ENCODE measurements at regions not wholly inside any gene's neighbourhood (a gene's known extent, or its start where the extent isn't known, plus 50 kb on each side); places are given as distances from the start of the nearest gene placed in this dataset.

DNA sequence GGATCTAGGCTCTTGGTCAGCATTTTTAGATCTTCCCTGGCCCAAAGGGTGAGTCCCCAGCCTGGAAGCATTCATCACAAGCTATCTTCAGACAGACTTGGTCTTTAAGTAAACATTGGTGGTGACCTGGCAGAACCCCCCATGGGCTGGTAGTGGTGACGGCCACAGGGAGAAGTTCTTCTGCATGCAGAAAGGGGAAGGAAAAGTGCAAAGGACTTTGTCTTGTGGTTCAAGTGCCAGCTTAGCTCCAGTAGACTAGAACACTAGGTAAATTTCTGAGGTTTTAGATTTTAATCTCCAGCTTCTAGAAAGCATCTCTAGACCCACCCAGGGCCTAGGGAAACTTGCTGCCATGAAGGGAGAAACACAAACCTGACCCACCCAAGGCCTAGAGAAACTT, 584.0 kb downstream of the CHSY3 start:
- no peaks in the 10 kb centered on the region for H3K27me3 Mint-ChIP-seq (ENCODE audit: low read depth)
- Histone ChIP-seq H2AK5ac (ENCODE audit: insufficient read length, low read length) (no peak overlapping the region), H4K20me1 (ENCODE audit: control insufficient read depth, insufficient read depth, insufficient read length) (no peaks in the 10 kb centered on the region), H3K9me3 (ENCODE audit: control insufficient read depth, low read depth, low read length) (no peaks in the 10 kb centered on the region), H3K23ac (ENCODE audit: insufficient read length, low read depth, low read length) (no peak overlapping the region), H2BK5ac (ENCODE audit: insufficient read length, low read length) (no peak overlapping the region), H3K79me2 (ENCODE audit: insufficient read depth, low read length) (no peaks in the 10 kb centered on the region), H2AFZ (ENCODE audit: low read length) (no peak overlapping the region), H4K8ac (replicated peaks; ENCODE audit: insufficient read length, low read depth, low read length) (no peak overlapping the region), H3K27me3 (ENCODE audit: insufficient read depth, low read length) (no peaks in the 10 kb centered on the region), H3T11ph (ENCODE audit: low read length) (no peak overlapping the region), H3K4me2 (ENCODE audit: insufficient read depth, insufficient read length, low read length) (no peak overlapping the region), H3K4ac (ENCODE audit: low read depth, low read length) (no peak overlapping the region), H3K23me2 (ENCODE audit: insufficient read length, low read depth, low read length, poor library complexity, severe bottlenecking) (no peaks in the 10 kb centered on the region), H2BK15ac (ENCODE audit: low read depth, low read length) (no peak overlapping the region), H3K4me1 (ENCODE audit: insufficient read depth, low read length) (no peaks in the 10 kb centered on the region), H3K9ac (ENCODE audit: extremely low read depth, insufficient read length, low read length) (no peak overlapping the region), H3K27ac (ENCODE audit: insufficient read length, low read depth, low read length) (no peak overlapping the region), H2BK20ac (ENCODE audit: low read depth, low read length, poor library complexity, severe bottlenecking) (no peak overlapping the region), H3K18ac (ENCODE audit: insufficient read length, low read depth, low read length) (no peak overlapping the region), H4K91ac (ENCODE audit: insufficient read length, low read depth, low read length) (no peak overlapping the region), H3K79me1 (ENCODE audit: insufficient read depth, low read depth, low read length, poor library complexity, severe bottlenecking) (no peaks in the 10 kb centered on the region), H4K5ac (ENCODE audit: insufficient read length, low read depth, low read length) (no peak overlapping the region), H3K14ac (ENCODE audit: insufficient read depth, low read length) (no peak overlapping the region), H3K56ac (ENCODE audit: insufficient read length, low read depth, low read length) (no peak overlapping the region), H2BK120ac (ENCODE audit: low read depth, low read length, poor library complexity, severe bottlenecking) (no peak overlapping the region), H2BK12ac (ENCODE audit: insufficient read length, low read depth, low read length) (no peak overlapping the region)
- DNase-seq, result no peak
- TF ChIP-seq, protein P1, sequence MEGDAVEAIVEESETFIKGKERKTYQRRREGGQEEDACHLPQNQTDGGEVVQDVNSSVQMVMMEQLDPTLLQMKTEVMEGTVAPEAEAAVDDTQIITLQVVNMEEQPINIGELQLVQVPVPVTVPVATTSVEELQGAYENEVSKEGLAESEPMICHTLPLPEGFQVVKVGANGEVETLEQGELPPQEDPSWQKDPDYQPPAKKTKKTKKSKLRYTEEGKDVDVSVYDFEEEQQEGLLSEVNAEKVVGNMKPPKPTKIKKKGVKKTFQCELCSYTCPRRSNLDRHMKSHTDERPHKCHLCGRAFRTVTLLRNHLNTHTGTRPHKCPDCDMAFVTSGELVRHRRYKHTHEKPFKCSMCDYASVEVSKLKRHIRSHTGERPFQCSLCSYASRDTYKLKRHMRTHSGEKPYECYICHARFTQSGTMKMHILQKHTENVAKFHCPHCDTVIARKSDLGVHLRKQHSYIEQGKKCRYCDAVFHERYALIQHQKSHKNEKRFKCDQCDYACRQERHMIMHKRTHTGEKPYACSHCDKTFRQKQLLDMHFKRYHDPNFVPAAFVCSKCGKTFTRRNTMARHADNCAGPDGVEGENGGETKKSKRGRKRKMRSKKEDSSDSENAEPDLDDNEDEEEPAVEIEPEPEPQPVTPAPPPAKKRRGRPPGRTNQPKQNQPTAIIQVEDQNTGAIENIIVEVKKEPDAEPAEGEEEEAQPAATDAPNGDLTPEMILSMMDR (conservative IDR thresholded peaks at IDR 0.05), result no peak
- H3K4me3 Mint-ChIP-seq, result no peak overlapping the region
- H3K4me1 Mint-ChIP-seq, result no peaks in the 10 kb centered on the region
- H3K27ac Mint-ChIP-seq, result no peak overlapping the region
- no peaks in the 10 kb centered on the region; a peak in 1 of 5 replicates for H3K9me3 Mint-ChIP-seq
- H3K36me3 Mint-ChIP-seq (ENCODE audit: insufficient read depth in 1 of 3, low read depth in 3 of 3), result no peaks in the 10 kb centered on the region
- no CpG with 5 or more reads among the region's 1 CpG for WGBS (ENCODE audit: extremely low coverage, insufficient read length, low lambda C conversion rate)
